Liver (tissue), 8 donors: ENCODE measurements at regions not wholly inside any gene's neighbourhood (a gene's known extent, or its start where the extent isn't known, plus 50 kb on each side); places are given as distances from the start of the nearest gene placed in this dataset.

ENCODE experiments used
- DNase-seq: peaks from one replicate; pipeline ENCODE4 v3.0.0-alpha.2; 2017; ENCODE audit warnings: low spot score
- H3K27ac ChIP-seq, 2 donors: one replicate each; pipeline ENCODE4 v1.7.0; 2013; ENCODE audit warnings: inconsistent platforms in 2 of 2, low read length in 2 of 2, control low read depth in 1 of 2, low read depth in 1 of 2, mild to moderate bottlenecking in 1 of 2
- H3K27me3 ChIP-seq, 4 donors: one replicate each; pipeline versions ENCODE4 v1.6.1 to v1.7.0; 2013; ENCODE audit warnings: low read length in 3 of 4, inconsistent platforms in 1 of 4, mild to moderate bottlenecking in 1 of 4, moderate library complexity in 1 of 4; ENCODE audit not compliant: control insufficient read depth in 4 of 4, insufficient read depth in 4 of 4
- H3K36me3 ChIP-seq, 4 donors: one replicate each; pipeline versions ENCODE4 v1.6.1 to v1.7.0; 2013; ENCODE audit warnings: low read length in 3 of 4, mild to moderate bottlenecking in 3 of 4, low read depth in 1 of 4, moderate library complexity in 1 of 4; ENCODE audit not compliant: control insufficient read depth in 4 of 4, insufficient read depth in 3 of 4
- H3K4me1 ChIP-seq, 4 donors: one replicate each; pipeline versions ENCODE4 v1.6.1 to v1.7.0; 2013; ENCODE audit warnings: low read length in 3 of 4, mild to moderate bottlenecking in 3 of 4, moderate library complexity in 1 of 4; ENCODE audit not compliant: control insufficient read depth in 4 of 4, insufficient read depth in 4 of 4
- H3K4me3 ChIP-seq, 3 donors: one replicate each; pipeline versions ENCODE4 v1.6.1 to v1.7.0; 2013; ENCODE audit warnings: low read length in 3 of 3, control low read depth in 1 of 3, low read depth in 1 of 3, mild to moderate bottlenecking in 1 of 3
- H3K9ac ChIP-seq, 2 donors: one replicate each; pipeline ENCODE4 v1.7.0; 2013; ENCODE audit warnings: low read length in 2 of 2, mild to moderate bottlenecking in 2 of 2, moderate library complexity in 2 of 2, control low read depth in 1 of 2, low read depth in 1 of 2
- H3K9me3 ChIP-seq, 4 donors: one replicate each; pipeline versions ENCODE4 v1.6.1 to v1.7.0; 2013; ENCODE audit warnings: low read length in 3 of 4; ENCODE audit not compliant: control insufficient read depth in 4 of 4
- EGR1 ChIP-seq, 2 donors: IDR thresholded peaks; 2 replicates each; pipeline ENCODE4 v1.6.1; 2016 to 2018; ENCODE audit warnings: antibody characterized with exemption in 2 of 2, low read depth in 2 of 2
- FOXA1 ChIP-seq: IDR thresholded peaks from 2 replicates; pipeline ENCODE4 v1.6.1; 2016; ENCODE audit warnings: antibody characterized with exemption
- FOXA2 ChIP-seq: IDR thresholded peaks from 2 replicates; pipeline ENCODE4 v1.6.1; 2016; ENCODE audit warnings: antibody characterized with exemption
- GABPA ChIP-seq, 2 donors: IDR thresholded peaks in 1 of 2; conservative IDR thresholded peaks in 1 of 2; 2 replicates each; pipeline ENCODE4 v1.6.1; 2016; ENCODE audit warnings: antibody characterized with exemption in 2 of 2, mild to moderate bottlenecking in 1 of 2, moderate library complexity in 1 of 2
- HNF4A ChIP-seq, 2 donors: conservative IDR thresholded peaks; 2 replicates each; pipeline ENCODE4 v1.6.1; 2016; ENCODE audit warnings: antibody characterized with exemption in 2 of 2, mild to moderate bottlenecking in 2 of 2
- HNF4G ChIP-seq: IDR thresholded peaks from 2 replicates; pipeline ENCODE4 v1.6.1; 2016; ENCODE audit warnings: antibody characterized with exemption
- JUND ChIP-seq, 2 donors: IDR thresholded peaks; 2 replicates each; pipeline ENCODE4 v1.6.1; 2016; ENCODE audit warnings: antibody characterized with exemption in 2 of 2
- NR2F2 ChIP-seq: IDR thresholded peaks from 2 replicates; pipeline ENCODE4 v1.6.1; 2016; ENCODE audit warnings: antibody characterized with exemption
- RAD21 ChIP-seq, 2 donors: IDR thresholded peaks; 2 replicates each; pipeline ENCODE4 v1.6.1; 2016; ENCODE audit warnings: antibody characterized with exemption in 2 of 2, mild to moderate bottlenecking in 2 of 2
- RXRA ChIP-seq, 2 donors: IDR thresholded peaks; 2 replicates each; pipeline ENCODE4 v1.6.1; 2017 to 2018; ENCODE audit warnings: antibody characterized with exemption in 2 of 2, mild to moderate bottlenecking in 1 of 2
- SP1 ChIP-seq: IDR thresholded peaks from 2 replicates; pipeline ENCODE4 v1.6.1; 2018; ENCODE audit warnings: antibody characterized with exemption, mild to moderate bottlenecking
- TAF1 ChIP-seq: conservative IDR thresholded peaks from 2 replicates; pipeline ENCODE4 v1.6.1; 2016; ENCODE audit warnings: antibody characterized with exemption, mild to moderate bottlenecking
- YY1 ChIP-seq: IDR thresholded peaks from 2 replicates; pipeline ENCODE4 v1.6.1; 2016; ENCODE audit warnings: antibody characterized with exemption, mild to moderate bottlenecking
- WGBS: extraction: QIAGEN DNeasy Blood & Tissue Kit; methylation state at CpG from one replicate; pipeline ENCODE4 v1.1.7; 2013; 5-methylcytosine and 5-hydroxymethylcytosine counted together
- TF ChIP-seq, protein P1 (sequence below): IDR thresholded peaks from 2 replicates; pipeline ENCODE4 v1.6.1; 2016; ENCODE audit warnings: antibody characterized with exemption
- TF ChIP-seq, protein P2 (sequence below): IDR thresholded peaks from 2 replicates; pipeline ENCODE4 v1.6.1; 2016; ENCODE audit warnings: antibody characterized with exemption, mild to moderate bottlenecking
- TF ChIP-seq, protein P3 (sequence below): IDR thresholded peaks from 2 replicates; pipeline ENCODE4 v1.6.1; 2016; ENCODE audit warnings: antibody characterized with exemption
- TF ChIP-seq, protein P4 (sequence below): fragments of 150-350 bp; IDR thresholded peaks from 2 replicates; pipeline ENCODE4 v1.5.1; 2017; ENCODE audit warnings: improper control_type of control experiment, low read depth, low read length; ENCODE audit not compliant: missing input control
- TF ChIP-seq, protein P5 (sequence below): IDR thresholded peaks from 2 replicates; pipeline ENCODE4 v1.6.1; 2016; ENCODE audit warnings: antibody characterized with exemption
- donor health status: healthy.
- donor health status: healthy.
- donor health status: healthy.
- donor health status: healthy.
- donor health status: healthy.

DNA sequence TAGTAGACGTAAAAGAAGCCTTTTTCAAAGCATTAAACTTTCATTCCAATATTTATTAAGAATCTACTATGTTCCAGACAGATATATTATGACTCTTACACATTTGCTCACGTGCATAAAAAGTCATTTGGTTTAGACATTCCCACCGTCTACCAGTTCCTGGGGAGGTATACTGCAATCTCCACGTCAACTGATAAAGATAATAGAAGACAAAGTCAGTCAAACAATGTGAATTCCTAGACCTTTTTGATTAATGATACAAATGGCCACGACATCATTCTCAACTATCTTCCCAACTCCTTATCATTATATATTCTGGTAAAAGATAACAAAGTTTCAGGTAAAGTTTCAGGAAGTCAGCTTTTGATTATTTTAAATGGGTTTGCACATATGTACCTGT, 69.0 kb downstream of the SIPA1L2 start:
- Histone ChIP-seq H3K27ac (no peak overlapping the region), H3K9ac (no peak overlapping the region), H3K4me1 (no peaks in the 10 kb centered on the region), H3K4me3 (no peak overlapping the region), H3K27me3 (no peaks in the 10 kb centered on the region), H3K36me3 (no peaks in the 10 kb centered on the region), H3K9me3 (no peaks in the 10 kb centered on the region)
- WGBS = 94% methylated on average over 5 of the region's 5 CpGs
- TF ChIP-seq SP1 = no peak
- TF ChIP-seq, protein P1, sequence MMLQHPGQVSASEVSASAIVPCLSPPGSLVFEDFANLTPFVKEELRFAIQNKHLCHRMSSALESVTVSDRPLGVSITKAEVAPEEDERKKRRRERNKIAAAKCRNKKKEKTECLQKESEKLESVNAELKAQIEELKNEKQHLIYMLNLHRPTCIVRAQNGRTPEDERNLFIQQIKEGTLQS = no peak
- TF ChIP-seq, protein P2, sequence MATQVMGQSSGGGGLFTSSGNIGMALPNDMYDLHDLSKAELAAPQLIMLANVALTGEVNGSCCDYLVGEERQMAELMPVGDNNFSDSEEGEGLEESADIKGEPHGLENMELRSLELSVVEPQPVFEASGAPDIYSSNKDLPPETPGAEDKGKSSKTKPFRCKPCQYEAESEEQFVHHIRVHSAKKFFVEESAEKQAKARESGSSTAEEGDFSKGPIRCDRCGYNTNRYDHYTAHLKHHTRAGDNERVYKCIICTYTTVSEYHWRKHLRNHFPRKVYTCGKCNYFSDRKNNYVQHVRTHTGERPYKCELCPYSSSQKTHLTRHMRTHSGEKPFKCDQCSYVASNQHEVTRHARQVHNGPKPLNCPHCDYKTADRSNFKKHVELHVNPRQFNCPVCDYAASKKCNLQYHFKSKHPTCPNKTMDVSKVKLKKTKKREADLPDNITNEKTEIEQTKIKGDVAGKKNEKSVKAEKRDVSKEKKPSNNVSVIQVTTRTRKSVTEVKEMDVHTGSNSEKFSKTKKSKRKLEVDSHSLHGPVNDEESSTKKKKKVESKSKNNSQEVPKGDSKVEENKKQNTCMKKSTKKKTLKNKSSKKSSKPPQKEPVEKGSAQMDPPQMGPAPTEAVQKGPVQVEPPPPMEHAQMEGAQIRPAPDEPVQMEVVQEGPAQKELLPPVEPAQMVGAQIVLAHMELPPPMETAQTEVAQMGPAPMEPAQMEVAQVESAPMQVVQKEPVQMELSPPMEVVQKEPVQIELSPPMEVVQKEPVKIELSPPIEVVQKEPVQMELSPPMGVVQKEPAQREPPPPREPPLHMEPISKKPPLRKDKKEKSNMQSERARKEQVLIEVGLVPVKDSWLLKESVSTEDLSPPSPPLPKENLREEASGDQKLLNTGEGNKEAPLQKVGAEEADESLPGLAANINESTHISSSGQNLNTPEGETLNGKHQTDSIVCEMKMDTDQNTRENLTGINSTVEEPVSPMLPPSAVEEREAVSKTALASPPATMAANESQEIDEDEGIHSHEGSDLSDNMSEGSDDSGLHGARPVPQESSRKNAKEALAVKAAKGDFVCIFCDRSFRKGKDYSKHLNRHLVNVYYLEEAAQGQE = no peak
- TF ChIP-seq FOXA2 = no peak
- TF ChIP-seq NR2F2 = no peak
- TF ChIP-seq, protein P3, sequence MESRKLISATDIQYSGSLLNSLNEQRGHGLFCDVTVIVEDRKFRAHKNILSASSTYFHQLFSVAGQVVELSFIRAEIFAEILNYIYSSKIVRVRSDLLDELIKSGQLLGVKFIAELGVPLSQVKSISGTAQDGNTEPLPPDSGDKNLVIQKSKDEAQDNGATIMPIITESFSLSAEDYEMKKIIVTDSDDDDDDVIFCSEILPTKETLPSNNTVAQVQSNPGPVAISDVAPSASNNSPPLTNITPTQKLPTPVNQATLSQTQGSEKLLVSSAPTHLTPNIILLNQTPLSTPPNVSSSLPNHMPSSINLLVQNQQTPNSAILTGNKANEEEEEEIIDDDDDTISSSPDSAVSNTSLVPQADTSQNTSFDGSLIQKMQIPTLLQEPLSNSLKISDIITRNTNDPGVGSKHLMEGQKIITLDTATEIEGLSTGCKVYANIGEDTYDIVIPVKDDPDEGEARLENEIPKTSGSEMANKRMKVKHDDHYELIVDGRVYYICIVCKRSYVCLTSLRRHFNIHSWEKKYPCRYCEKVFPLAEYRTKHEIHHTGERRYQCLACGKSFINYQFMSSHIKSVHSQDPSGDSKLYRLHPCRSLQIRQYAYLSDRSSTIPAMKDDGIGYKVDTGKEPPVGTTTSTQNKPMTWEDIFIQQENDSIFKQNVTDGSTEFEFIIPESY = no peak
- no peak for TF ChIP-seq JUND (IDR thresholded peaks at IDR 0.05)
- no peak for TF ChIP-seq HNF4A (conservative IDR thresholded peaks at IDR 0.05)
- no peak for TF ChIP-seq RAD21 (IDR thresholded peaks at IDR 0.05)
- TF ChIP-seq YY1 = no peak
- TF ChIP-seq, protein P4, sequence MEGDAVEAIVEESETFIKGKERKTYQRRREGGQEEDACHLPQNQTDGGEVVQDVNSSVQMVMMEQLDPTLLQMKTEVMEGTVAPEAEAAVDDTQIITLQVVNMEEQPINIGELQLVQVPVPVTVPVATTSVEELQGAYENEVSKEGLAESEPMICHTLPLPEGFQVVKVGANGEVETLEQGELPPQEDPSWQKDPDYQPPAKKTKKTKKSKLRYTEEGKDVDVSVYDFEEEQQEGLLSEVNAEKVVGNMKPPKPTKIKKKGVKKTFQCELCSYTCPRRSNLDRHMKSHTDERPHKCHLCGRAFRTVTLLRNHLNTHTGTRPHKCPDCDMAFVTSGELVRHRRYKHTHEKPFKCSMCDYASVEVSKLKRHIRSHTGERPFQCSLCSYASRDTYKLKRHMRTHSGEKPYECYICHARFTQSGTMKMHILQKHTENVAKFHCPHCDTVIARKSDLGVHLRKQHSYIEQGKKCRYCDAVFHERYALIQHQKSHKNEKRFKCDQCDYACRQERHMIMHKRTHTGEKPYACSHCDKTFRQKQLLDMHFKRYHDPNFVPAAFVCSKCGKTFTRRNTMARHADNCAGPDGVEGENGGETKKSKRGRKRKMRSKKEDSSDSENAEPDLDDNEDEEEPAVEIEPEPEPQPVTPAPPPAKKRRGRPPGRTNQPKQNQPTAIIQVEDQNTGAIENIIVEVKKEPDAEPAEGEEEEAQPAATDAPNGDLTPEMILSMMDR = no peak
- no peak for DNase-seq

DNA sequence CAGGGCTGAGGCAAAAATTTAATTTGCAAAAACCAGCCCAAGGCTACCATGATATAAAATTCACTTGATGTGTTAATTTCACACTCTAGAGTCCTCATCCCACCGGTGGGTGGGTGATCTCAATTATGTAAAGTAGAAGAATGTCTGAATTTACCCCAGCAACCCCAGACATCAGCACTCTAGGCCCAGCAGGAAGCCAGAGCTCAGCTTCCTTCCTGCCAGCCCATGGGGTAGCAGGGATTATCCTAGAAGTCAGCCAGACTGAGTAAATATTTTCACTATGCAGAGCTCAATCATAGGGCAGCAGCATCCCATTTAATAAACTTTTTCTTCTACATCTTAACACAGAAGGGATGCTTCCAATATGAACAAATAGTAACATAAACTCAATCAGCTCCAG, 71.0 kb downstream of the SIPA1L2 start:
- TF ChIP-seq HNF4A (conservative IDR thresholded peaks at IDR 0.05) = no peak
- TF ChIP-seq RXRA (IDR thresholded peaks at IDR 0.05) = no peak
- TF ChIP-seq FOXA1 = no peak
- TF ChIP-seq, protein P5, sequence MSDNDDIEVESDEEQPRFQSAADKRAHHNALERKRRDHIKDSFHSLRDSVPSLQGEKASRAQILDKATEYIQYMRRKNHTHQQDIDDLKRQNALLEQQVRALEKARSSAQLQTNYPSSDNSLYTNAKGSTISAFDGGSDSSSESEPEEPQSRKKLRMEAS = no peak
- TF ChIP-seq GABPA (IDR thresholded peaks at IDR 0.05 in 1 of 2, conservative IDR thresholded peaks at IDR 0.05 in 1 of 2) = no peak
- no peak for TF ChIP-seq JUND (IDR thresholded peaks at IDR 0.05)
- TF ChIP-seq, protein P2 = no peak
- TF ChIP-seq HNF4G = no peak
- TF ChIP-seq, protein P3 = no peak
- no peak for TF ChIP-seq TAF1
- no peak for TF ChIP-seq SP1
- no peak for TF ChIP-seq NR2F2
- no peak for TF ChIP-seq FOXA2
- no peak for TF ChIP-seq EGR1 (IDR thresholded peaks at IDR 0.05; ENCODE audit: low read depth in 2 of 2)
- WGBS = 29% methylated on average over 1 of the region's 1 CpG
- no peak for DNase-seq

More for the DNA sequence above, 71.0 kb downstream of the SIPA1L2 start:
- H3K36me3 ChIP-seq = no peaks in the 10 kb centered on the region
- H3K9me3 ChIP-seq = no peaks in the 10 kb centered on the region
- H3K27me3 ChIP-seq = no peaks in the 10 kb centered on the region
- no peak overlapping the region for H3K9ac ChIP-seq
- H3K4me1 ChIP-seq = no peaks in the 10 kb centered on the region
- no peak overlapping the region for H3K4me3 ChIP-seq
- H3K27ac ChIP-seq = no peak overlapping the region
